Lower leg skin (tissue), 3 donors: ENCODE measurements at regions not wholly inside any gene's neighbourhood (a gene's known extent, or its start where the extent isn't known, plus 50 kb on each side); places are given as distances from the start of the nearest gene placed in this dataset.

Source experiments
- CTCF ChIP-seq, 3 donors: fragments of 450-650 bp; IDR thresholded peaks; one replicate each; pipeline ENCODE4 v1.5.1; 2016; ENCODE audit warnings: antibody characterized with exemption in 3 of 3, mild to moderate bottlenecking in 3 of 3, moderate library complexity in 2 of 3
- POLR2A ChIP-seq, 2 donors: fragments of 450-650 bp; IDR thresholded peaks; one replicate each; pipeline ENCODE4 v1.6.1; 2016 to 2017; ENCODE audit warnings: antibody characterized with exemption in 2 of 2, mild to moderate bottlenecking in 1 of 2, moderate library complexity in 1 of 2

GRCh38 chr2:187900021-187900420 lies 345.8 kb upstream of the TFPI start:
- TF ChIP-seq CTCF (IDR thresholded peaks at IDR 0.05) (no peak), POLR2A (IDR thresholded peaks at IDR 0.05) (no peak)
